SK-N-SH (cell line): ENCODE measurements at regions not wholly inside any gene's neighbourhood (a gene's known extent, or its start where the extent isn't known, plus 50 kb on each side); places are given as distances from the start of the nearest gene placed in this dataset.

Source experiments
- CTCF ChIA-PET: fragments of 300-600, 350-600 bp; formaldehyde crosslinking; extraction: SDS; loops from one replicate; lab custom pipeline; 2021; lab: Yijun Ruan, JAX
- POLR2A ChIA-PET: fragments of 350-600 bp; sonication (Branson Sonifier 250); formaldehyde crosslinking; extraction: SDS; loops from one replicate; lab custom pipeline; 2020; ENCODE audit warnings: antibody characterized with exemption, inconsistent platforms; lab: Yijun Ruan, JAX
- DNase-seq: peaks from one replicate; pipeline ENCODE4 v3.0.0; 2012
- H2AFZ ChIP-seq: fragments of 200-600 bp; sonication (generic); 2 replicates; pipeline ENCODE4 v1.8.1; 2016; ENCODE audit warnings: antibody characterized with exemption, mild to moderate bottlenecking, low read depth
- H3F3A ChIP-seq: fragments of 200-600 bp; sonication (generic); replicated peaks from 2 replicates; pipeline ENCODE3; 2016; ENCODE audit warnings: antibody characterized with exemption, mild to moderate bottlenecking; ENCODE audit not compliant: insufficient read depth
- H3K27ac ChIP-seq, 2 experiments: fragments of 200-500 bp in 1 of 2; fragments of 200-600 bp in 1 of 2; sonication (Bioruptor generic) in 1 of 2; sonication (generic), shearing (Covaris generic) in 1 of 2; 2 replicates each; pipeline versions ENCODE4 v1.5.1 to v1.6.1; 2014 to 2016; ENCODE audit warnings: low read depth in 2 of 2, inconsistent platforms in 1 of 2, low read length in 1 of 2, mild to moderate bottlenecking in 1 of 2, mixed read lengths in 1 of 2
- H3K27me3 ChIP-seq: fragments of 200-600 bp; sonication (generic), shearing (Covaris generic); 2 replicates; pipeline ENCODE4 v1.6.1; 2016; ENCODE audit warnings: mixed run types; ENCODE audit not compliant: insufficient read depth
- H3K36me3 ChIP-seq, 2 experiments: fragments of 200-500 bp in 1 of 2; fragments of 200-600 bp in 1 of 2; sonication (Bioruptor generic) in 1 of 2; sonication (generic) in 1 of 2; replicated peaks in 1 of 2; 2 replicates each; pipeline versions ENCODE3 to v1.5.1; 2014 to 2016; ENCODE audit warnings: low read length in 1 of 2, mild to moderate bottlenecking in 1 of 2; ENCODE audit not compliant: insufficient read depth in 2 of 2, control insufficient read depth in 1 of 2
- H3K4me1 ChIP-seq, 2 experiments: fragments of 200-500 bp in 1 of 2; fragments of 200-600 bp in 1 of 2; sonication (Bioruptor generic) in 1 of 2; sonication (generic), shearing (Covaris generic) in 1 of 2; 2 replicates each; pipeline versions ENCODE4 v1.5.1 to v1.6.1; 2014 to 2016; ENCODE audit warnings: low read depth in 1 of 2, low read length in 1 of 2, mixed run types in 1 of 2; ENCODE audit not compliant: insufficient read depth in 2 of 2, control insufficient read depth in 1 of 2
- H3K4me2 ChIP-seq: fragments of 200-600 bp; sonication (generic), shearing (Covaris generic); 2 replicates; pipeline ENCODE4 v1.6.1; 2017; ENCODE audit warnings: mixed run types
- H3K4me3 ChIP-seq, 2 experiments: fragments of 200-500 bp in 1 of 2; fragments of 200-600 bp in 1 of 2; sonication (Bioruptor generic) in 1 of 2; sonication (generic), shearing (Covaris generic) in 1 of 2; 2 replicates each; pipeline versions ENCODE4 v1.5.1 to v1.8.1; 2014 to 2016; ENCODE audit warnings: low read depth in 2 of 2, inconsistent platforms in 1 of 2, low read length in 1 of 2, mild to moderate bottlenecking in 1 of 2, mixed read lengths in 1 of 2, moderate library complexity in 1 of 2
- H3K79me2 ChIP-seq: fragments of 200-600 bp; sonication (generic); 2 replicates; pipeline ENCODE4 v1.8.1; 2017; ENCODE audit warnings: mild to moderate bottlenecking; ENCODE audit not compliant: insufficient read depth
- H3K9ac ChIP-seq: fragments of 200-600 bp; sonication (generic); 2 replicates; pipeline ENCODE4 v1.6.1; 2017; ENCODE audit warnings: mixed run types
- H3K9me2 ChIP-seq: fragments of 200-600 bp; sonication (generic); 2 replicates; pipeline ENCODE4 v1.6.1; 2017; ENCODE audit warnings: mixed run types
- H3K9me3 ChIP-seq: fragments of 200-600 bp; sonication (generic); 2 replicates; pipeline ENCODE4 v1.6.1; 2017; ENCODE audit warnings: mixed run types, mild to moderate bottlenecking, moderate library complexity
- H4K20me1 ChIP-seq: fragments of 200-600 bp; sonication (generic); 2 replicates; pipeline ENCODE4 v1.6.1; 2017; ENCODE audit warnings: mild to moderate bottlenecking, mixed run types; ENCODE audit not compliant: insufficient read depth
- CHD2 ChIP-seq: fragments of 150-350 bp; IDR thresholded peaks from 2 replicates; pipeline ENCODE4 v1.6.1; 2018; ENCODE audit warnings: low read length; ENCODE audit not compliant: partially characterized antibody
- EZH2phosphoT487 ChIP-seq: fragments of 200-600 bp; sonication (generic); IDR thresholded peaks from 2 replicates; pipeline ENCODE4 v1.6.1; 2017; ENCODE audit warnings: low read depth, mixed run types, mild to moderate bottlenecking, antibody characterized with exemption, moderate library complexity, borderline replicate concordance
- JUND ChIP-seq: IDR thresholded peaks from 2 replicates; pipeline ENCODE4 v1.4.0; 2012
- MXI1 ChIP-seq: IDR thresholded peaks from 2 replicates; pipeline ENCODE4 v1.6.1; 2012; ENCODE audit warnings: mild to moderate bottlenecking, low read depth, low read length, improper control_type of control experiment
- NRF1 ChIP-seq: IDR thresholded peaks from 2 replicates; pipeline ENCODE4 v1.6.1; 2012; ENCODE audit warnings: low read depth, mild to moderate bottlenecking, low read length
- SIN3A ChIP-seq: IDR thresholded peaks from 2 replicates; pipeline ENCODE4 v1.6.1; 2012; ENCODE audit warnings: low read depth, mild to moderate bottlenecking, low read length, moderate library complexity, borderline replicate concordance
- SMC3 ChIP-seq: IDR thresholded peaks from 2 replicates; pipeline ENCODE4 v1.6.1; 2012; ENCODE audit warnings: low read depth, low read length, improper control_type of control experiment
- TCF12 ChIP-seq: IDR thresholded peaks from 2 replicates; pipeline ENCODE4 v1.4.0; 2012
- WGBS: methylation state at CpG from one replicate; pipeline ENCODE4 v1.1.6; 2017; ENCODE audit warnings: low lambda C conversion rate; 5-methylcytosine and 5-hydroxymethylcytosine counted together
- TF ChIP-seq, protein P1 (sequence below): IDR thresholded peaks from 2 replicates; pipeline ENCODE4 v1.4.0; 2012; ENCODE audit warnings: low read depth
- TF ChIP-seq, protein P2 (sequence below): fragments of 200-600 bp; sonication (generic); IDR thresholded peaks from 2 replicates; pipeline ENCODE4 v1.6.1; 2017; ENCODE audit warnings: antibody characterized with exemption, mild to moderate bottlenecking, moderate library complexity

DNA sequence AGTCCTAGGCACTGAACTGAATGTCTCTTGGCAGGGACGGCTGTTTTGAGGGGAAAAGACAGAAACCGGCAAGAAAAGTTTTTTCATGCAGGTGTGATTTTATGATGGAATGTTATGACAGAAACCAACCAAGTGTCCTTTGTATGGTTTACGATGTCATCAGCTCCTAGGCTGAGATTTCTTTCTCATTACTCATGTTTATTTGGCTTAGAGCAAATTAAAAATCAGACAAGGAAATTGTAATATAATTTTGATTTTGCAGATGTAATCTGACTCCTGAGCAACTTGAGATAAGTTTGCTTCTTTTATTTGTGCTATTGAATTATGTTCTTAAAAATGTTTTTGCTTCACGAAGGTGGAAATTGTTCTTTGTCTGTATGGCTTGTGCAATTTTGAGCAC, 58.8 kb upstream of the MAP3K7 start:
- CTCF ChIA-PET: interaction anchor here (0.9 kb wide), 1 partner anchor 12 kb away, joined by 3 read pairs; no protein-coding TSS in a partner anchor

DNA sequence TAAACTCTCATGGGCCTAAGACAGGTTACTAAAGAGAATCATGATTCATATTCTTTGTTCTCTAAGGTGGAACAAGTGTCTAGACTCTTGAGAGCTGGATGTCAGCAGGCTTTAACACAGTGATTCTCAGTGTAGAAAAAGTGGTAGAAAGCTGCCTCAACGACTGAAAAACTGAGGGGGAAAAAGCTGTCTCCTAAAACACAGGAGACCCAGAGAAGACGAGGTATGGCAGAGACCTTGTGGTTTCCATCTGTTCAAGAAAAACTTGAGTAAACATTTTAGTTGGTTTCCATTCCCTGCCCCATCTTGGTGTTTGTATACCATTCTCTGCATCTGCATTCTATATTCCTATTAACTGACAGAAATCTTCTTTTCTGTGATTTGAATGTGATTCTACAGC, 57.6 kb upstream of the MAP3K7 start:
- Histone ChIP-seq H3K9me2 (no peaks in the 10 kb centered on the region), H3K27me3 (no peaks in the 10 kb centered on the region), H3K79me2 (no peaks in the 10 kb centered on the region), H3K4me3 (no peak overlapping the region), H3K9me3 (no peaks in the 10 kb centered on the region), H3K27ac (no peak overlapping the region), H4K20me1 (no peaks in the 10 kb centered on the region), H3F3A (no peaks in the 10 kb centered on the region), H3K4me1 (no peaks in the 10 kb centered on the region), H3K36me3 (no peaks in the 10 kb centered on the region), H2AFZ (no peak overlapping the region), H3K9ac (no peak overlapping the region), H3K4me2 (no peak overlapping the region)
- POLR2A ChIA-PET: no interaction called here
- no peak for DNase-seq
- TF ChIP-seq SMC3: no peak
- TF ChIP-seq TCF12: no peak
- TF ChIP-seq CHD2: no peak
- TF ChIP-seq MXI1: no peak
- TF ChIP-seq NRF1: no peak
- TF ChIP-seq JUND: no peak
- TF ChIP-seq SIN3A: no peak
- WGBS: 5% methylated on average over 2 of the region's 2 CpGs
- CTCF ChIA-PET: no interaction called here

More for the DNA sequence above, 58.8 kb upstream of the MAP3K7 start:
- no peak overlapping the region for H2AFZ ChIP-seq
- WGBS: under 1% methylated on average over 4 of the region's 4 CpGs
- no peaks in the 10 kb centered on the region for H3F3A ChIP-seq
- no peaks in the 10 kb centered on the region for H3K4me1 ChIP-seq
- POLR2A ChIA-PET: no interaction called here
- no peaks in the 10 kb centered on the region for H3K79me2 ChIP-seq
- no peaks in the 10 kb centered on the region for H3K9me3 ChIP-seq
- no peak overlapping the region for H3K27ac ChIP-seq
- H4K20me1 ChIP-seq: no peaks in the 10 kb centered on the region
- H3K27me3 ChIP-seq: no peaks in the 10 kb centered on the region
- DNase-seq: no peak
- H3K9me2 ChIP-seq: no peaks in the 10 kb centered on the region
- no peaks in the 10 kb centered on the region for H3K36me3 ChIP-seq
- H3K4me2 ChIP-seq: no peak overlapping the region
- H3K4me3 ChIP-seq: no peak overlapping the region
- no peak overlapping the region for H3K9ac ChIP-seq
- TF ChIP-seq, protein P1, sequence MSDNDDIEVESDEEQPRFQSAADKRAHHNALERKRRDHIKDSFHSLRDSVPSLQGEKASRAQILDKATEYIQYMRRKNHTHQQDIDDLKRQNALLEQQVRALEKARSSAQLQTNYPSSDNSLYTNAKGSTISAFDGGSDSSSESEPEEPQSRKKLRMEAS: no peak

DNA sequence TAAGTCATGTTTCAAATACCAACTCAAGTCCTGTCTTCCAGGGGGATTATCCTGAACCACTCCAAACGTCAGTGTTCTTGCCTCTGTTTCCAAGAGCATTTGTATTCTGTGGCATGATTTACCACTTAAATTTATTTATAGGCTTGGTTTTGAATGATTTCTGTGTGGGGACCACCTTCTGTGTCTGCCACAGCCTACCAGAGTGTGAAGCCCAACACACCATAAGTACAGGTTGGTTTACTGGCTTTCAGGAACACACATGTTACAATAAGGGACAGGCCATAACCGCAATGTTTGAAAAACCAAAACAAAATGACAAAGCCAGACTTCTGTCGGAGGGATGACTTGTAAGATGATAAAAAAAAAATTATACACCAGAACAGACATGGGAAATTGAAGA, 56.5 kb upstream of the MAP3K7 start:
- H3K4me2 ChIP-seq: no peak overlapping the region
- H3K79me2 ChIP-seq: no peaks in the 10 kb centered on the region
- H3K9me2 ChIP-seq: no peaks in the 10 kb centered on the region
- H3K9ac ChIP-seq: no peak overlapping the region
- WGBS: 10% methylated on average over 3 of the region's 3 CpGs
- H2AFZ ChIP-seq: no peak overlapping the region
- TF ChIP-seq EZH2phosphoT487 (no peak), NRF1 (no peak)
- TF ChIP-seq, protein P2, sequence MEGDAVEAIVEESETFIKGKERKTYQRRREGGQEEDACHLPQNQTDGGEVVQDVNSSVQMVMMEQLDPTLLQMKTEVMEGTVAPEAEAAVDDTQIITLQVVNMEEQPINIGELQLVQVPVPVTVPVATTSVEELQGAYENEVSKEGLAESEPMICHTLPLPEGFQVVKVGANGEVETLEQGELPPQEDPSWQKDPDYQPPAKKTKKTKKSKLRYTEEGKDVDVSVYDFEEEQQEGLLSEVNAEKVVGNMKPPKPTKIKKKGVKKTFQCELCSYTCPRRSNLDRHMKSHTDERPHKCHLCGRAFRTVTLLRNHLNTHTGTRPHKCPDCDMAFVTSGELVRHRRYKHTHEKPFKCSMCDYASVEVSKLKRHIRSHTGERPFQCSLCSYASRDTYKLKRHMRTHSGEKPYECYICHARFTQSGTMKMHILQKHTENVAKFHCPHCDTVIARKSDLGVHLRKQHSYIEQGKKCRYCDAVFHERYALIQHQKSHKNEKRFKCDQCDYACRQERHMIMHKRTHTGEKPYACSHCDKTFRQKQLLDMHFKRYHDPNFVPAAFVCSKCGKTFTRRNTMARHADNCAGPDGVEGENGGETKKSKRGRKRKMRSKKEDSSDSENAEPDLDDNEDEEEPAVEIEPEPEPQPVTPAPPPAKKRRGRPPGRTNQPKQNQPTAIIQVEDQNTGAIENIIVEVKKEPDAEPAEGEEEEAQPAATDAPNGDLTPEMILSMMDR: no peak
- POLR2A ChIA-PET: no interaction called here
- no peaks in the 10 kb centered on the region for H3F3A ChIP-seq
- no peaks in the 10 kb centered on the region for H4K20me1 ChIP-seq
- CTCF ChIA-PET: no interaction called here
- no peak overlapping the region for H3K27ac ChIP-seq
- H3K4me1 ChIP-seq: no peaks in the 10 kb centered on the region
- H3K27me3 ChIP-seq: no peaks in the 10 kb centered on the region
- H3K36me3 ChIP-seq: no peaks in the 10 kb centered on the region
- DNase-seq: no peak
- H3K4me3 ChIP-seq: no peak overlapping the region
- H3K9me3 ChIP-seq: no peaks in the 10 kb centered on the region
